Erythroblast (primary cell): ENCODE measurements at regions not wholly inside any gene's neighbourhood (a gene's known extent, or its start where the extent isn't known, plus 50 kb on each side); places are given as distances from the start of the nearest gene placed in this dataset.

Experiments used
- DNase-seq, 2 experiments: peaks; one replicate each; lab custom pipeline; 2025; lab: John Stamatoyannopoulos, UW
- GATA1 ChIP-seq: IDR thresholded peaks from 2 replicates; pipeline ENCODE4 v1.6.1; 2011; ENCODE audit warnings: low read depth, mild to moderate bottlenecking, control low read depth, low read length, moderate library complexity
- POLR2A ChIP-seq: IDR thresholded peaks from 2 replicates; pipeline ENCODE4 v1.6.1; 2011; ENCODE audit warnings: mild to moderate bottlenecking, low read length

- no peak for DNase-seq
- TF ChIP-seq GATA1 (no peak), POLR2A (no peak)
These were observed 179.2 kb upstream of the MBNL1 start for GRCh38 chr3:152089528-152089927.

- TF ChIP-seq POLR2A, result no peak
- no peak for TF ChIP-seq GATA1
- no peak for DNase-seq
These were observed 177.0 kb upstream of the MBNL1 start for GRCh38 chr3:152091725-152092124.

- DNase-seq, result no peak
- TF ChIP-seq POLR2A (no peak), GATA1 (no peak)
These were observed 174.8 kb upstream of the MBNL1 start for GRCh38 chr3:152093901-152094300.

GRCh38 chr3:152094406-152094805 is 174.3 kb upstream of the MBNL1 start:
- no peak for DNase-seq
- no peak for TF ChIP-seq POLR2A
- TF ChIP-seq GATA1, result no peak

GRCh38 chr3:152095472-152095871 is 173.3 kb upstream of the MBNL1 start:
- TF ChIP-seq POLR2A (no peak), GATA1 (no peak)
- no peak for DNase-seq

- TF ChIP-seq POLR2A (no peak), GATA1 (no peak)
- no peak for DNase-seq
These were observed 172.3 kb upstream of the MBNL1 start for GRCh38 chr3:152096280-152096906.

- TF ChIP-seq GATA1, result no peak
- no peak for TF ChIP-seq POLR2A
- no peak for DNase-seq
These were observed 171.6 kb upstream of the MBNL1 start for GRCh38 chr3:152097120-152097519.

GRCh38 chr3:152097770-152098169 is 171.0 kb upstream of the MBNL1 start:
- DNase-seq, result no peak
- TF ChIP-seq GATA1, result no peak
- no peak for TF ChIP-seq POLR2A

- no peak for TF ChIP-seq POLR2A
- TF ChIP-seq GATA1, result no peak
- DNase-seq, result peak; percentile 6 to 46
These were observed 168.1 kb upstream of the MBNL1 start for GRCh38 chr3:152100491-152101132.

GRCh38 chr3:152102410-152102809 is 166.3 kb upstream of the MBNL1 start:
- TF ChIP-seq GATA1, result no peak
- no peak for TF ChIP-seq POLR2A
- DNase-seq, result no peak

- TF ChIP-seq POLR2A (no peak), GATA1 (no peak)
- no peak for DNase-seq
These were observed 165.5 kb upstream of the MBNL1 start for GRCh38 chr3:152103257-152103656.

GRCh38 chr3:152104847-152105415 is 163.8 kb upstream of the MBNL1 start:
- DNase-seq, result no peak
- no peak for TF ChIP-seq GATA1
- TF ChIP-seq POLR2A, result no peak

GRCh38 chr3:152105446-152105845 is 163.3 kb upstream of the MBNL1 start:
- TF ChIP-seq POLR2A, result no peak
- no peak for TF ChIP-seq GATA1

GRCh38 chr3:152109038-152109437 is 159.7 kb upstream of the MBNL1 start:
- peak; percentile 90 to 96 for DNase-seq
- TF ChIP-seq POLR2A, result no peak
- no peak for TF ChIP-seq GATA1

More at GRCh38 chr3:152105446-152105845, 163.3 kb upstream of the MBNL1 start:
- no peak for DNase-seq

GRCh38 chr3:152113413-152113812 is 155.3 kb upstream of the MBNL1 start:
- TF ChIP-seq GATA1, result no peak
- no peak for TF ChIP-seq POLR2A
- no peak for DNase-seq
